Uterus (tissue), 3 donors: ENCODE measurements at regions not wholly inside any gene's neighbourhood (a gene's known extent, or its start where the extent isn't known, plus 50 kb on each side); places are given as distances from the start of the nearest gene placed in this dataset.

Source experiments
- DNase-seq, 2 donors: peaks; one replicate each; pipeline ENCODE4 v3.0.0-alpha.2; 2019 to 2020
- H3K27ac ChIP-seq, 2 donors: fragments of 200-600 bp; sonication (generic); 1 replicate in 1 of 2; 2 replicates in 1 of 2; pipeline ENCODE4 v1.5.1; 2016 to 2018
- H3K27me3 ChIP-seq, 2 donors: fragments of 200-600 bp; sonication (generic); one replicate each; pipeline ENCODE4 v1.5.1; 2018 to 2019; ENCODE audit warnings: control low read depth in 1 of 2
- H3K36me3 ChIP-seq, 2 donors: fragments of 200-600 bp; sonication (generic); one replicate each; pipeline ENCODE4 v1.5.1; 2019; ENCODE audit warnings: control low read depth in 1 of 2
- H3K4me1 ChIP-seq, 2 donors: fragments of 200-600 bp; sonication (generic); one replicate each; pipeline ENCODE4 v1.5.1; 2018 to 2019; ENCODE audit warnings: control low read depth in 1 of 2
- H3K4me3 ChIP-seq, 2 donors: fragments of 200-600 bp; sonication (generic); 1 replicate in 1 of 2; 2 replicates in 1 of 2; pipeline ENCODE4 v1.5.1; 2018 to 2019; ENCODE audit warnings: mild to moderate bottlenecking in 1 of 2
- H3K9me3 ChIP-seq, 2 donors: fragments of 200-600 bp; sonication (generic); one replicate each; pipeline ENCODE4 v1.5.1; 2019; ENCODE audit warnings: control low read depth in 1 of 2
- CTCF ChIP-seq, 4 experiments: fragments of 200-600 bp in 2 of 4; fragments of 450-650 bp in 2 of 4; sonication (generic) in 2 of 4; IDR thresholded peaks; one replicate each; pipeline ENCODE4 v1.5.1; 2016 to 2019; ENCODE audit warnings: antibody characterized with exemption in 4 of 4, mild to moderate bottlenecking in 2 of 4, moderate library complexity in 1 of 4
- POLR2A ChIP-seq, 2 donors: fragments of 450-650 bp; IDR thresholded peaks; one replicate each; pipeline ENCODE4 v1.6.1; 2016; ENCODE audit warnings: antibody characterized with exemption in 2 of 2, mild to moderate bottlenecking in 1 of 2, moderate library complexity in 1 of 2
- intact Hi-C: fragments of 100-400 bp; cut with DNase I; formaldehyde crosslinking; loops from one replicate; pipeline ENCODE4 v1.15.1; 2023; ENCODE audit warnings: low total_unique reads
- donor health status: DM: yes; HTN: yes; CAD: no.

GRCh38 chr16:72517154-72517553 lies 345.2 kb upstream of the PMFBP1 start:
- no peaks in the 10 kb centered on the region for H3K4me1 ChIP-seq
- no peaks in the 10 kb centered on the region for H3K36me3 ChIP-seq
- H3K27ac ChIP-seq: no peak overlapping the region
- H3K9me3 ChIP-seq: no peaks in the 10 kb centered on the region
- no peak for DNase-seq
- no peak overlapping the region for H3K4me3 ChIP-seq
- TF ChIP-seq CTCF (IDR thresholded peaks at IDR 0.05): no peak
- TF ChIP-seq POLR2A (IDR thresholded peaks at IDR 0.05): no peak
- H3K27me3 ChIP-seq: no peaks in the 10 kb centered on the region
- intact Hi-C loops: no loop called here

GRCh38 chr16:72511171-72511570 lies 339.2 kb upstream of the PMFBP1 start:
- DNase-seq: no peak
- Histone ChIP-seq H3K27me3 (no peaks in the 10 kb centered on the region), H3K9me3 (no peaks in the 10 kb centered on the region), H3K27ac (no peak overlapping the region), H3K36me3 (no peaks in the 10 kb centered on the region), H3K4me1 (no peaks in the 10 kb centered on the region), H3K4me3 (no peak overlapping the region)
- no peak for TF ChIP-seq POLR2A (IDR thresholded peaks at IDR 0.05)
- TF ChIP-seq CTCF (IDR thresholded peaks at IDR 0.05): no peak
- intact Hi-C loops: no loop called here

- intact Hi-C loops: no loop called here
- Histone ChIP-seq H3K4me3 (no peak overlapping the region), H3K36me3 (no peaks in the 10 kb centered on the region), H3K4me1 (no peaks in the 10 kb centered on the region), H3K27me3 (no peaks in the 10 kb centered on the region), H3K27ac (no peak overlapping the region), H3K9me3 (no peaks in the 10 kb centered on the region)
- no peak for DNase-seq
- TF ChIP-seq POLR2A (IDR thresholded peaks at IDR 0.05) (no peak), CTCF (IDR thresholded peaks at IDR 0.05) (no peak)
Measured at GRCh38 chr16:72508191-72508590, 336.2 kb upstream of the PMFBP1 start.

- intact Hi-C loops: no loop called here
- no peak overlapping the region for H3K4me3 ChIP-seq
- H3K36me3 ChIP-seq: no peaks in the 10 kb centered on the region
- H3K27me3 ChIP-seq: no peaks in the 10 kb centered on the region
- TF ChIP-seq CTCF (IDR thresholded peaks at IDR 0.05): no peak
- TF ChIP-seq POLR2A (IDR thresholded peaks at IDR 0.05): no peak
- H3K27ac ChIP-seq: no peak overlapping the region
- no peaks in the 10 kb centered on the region for H3K4me1 ChIP-seq
- DNase-seq: no peak
- no peaks in the 10 kb centered on the region for H3K9me3 ChIP-seq
Measured at GRCh38 chr16:72502594-72503005, 330.6 kb upstream of the PMFBP1 start.

GRCh38 chr16:72501739-72502593 lies 330.0 kb upstream of the PMFBP1 start:
- Histone ChIP-seq H3K4me1 (no peaks in the 10 kb centered on the region), H3K36me3 (no peaks in the 10 kb centered on the region), H3K4me3 (no peak overlapping the region), H3K9me3 (no peaks in the 10 kb centered on the region), H3K27me3 (no peaks in the 10 kb centered on the region), H3K27ac (no peak overlapping the region)
- DNase-seq: peak in 1 of 2 donors; percentile 41
- intact Hi-C loops: no loop called here
- TF ChIP-seq CTCF (IDR thresholded peaks at IDR 0.05) (peak; percentile 41 to 67 (median 48)), POLR2A (IDR thresholded peaks at IDR 0.05) (no peak)
